SK-N-SH treated with all-trans-retinoic acid at 6 μM for 48 hours (cell line): ENCODE measurements at regions not wholly inside any gene's neighbourhood (a gene's known extent, or its start where the extent isn't known, plus 50 kb on each side); places are given as distances from the start of the nearest gene placed in this dataset.
A peak's percentile ranks its signal among the peaks of the same experiment; 100 is the strongest.

Experiments
- ATAC-seq: fragments of 200-7000 bp; cut with Tn5 transposase; 3 replicates; pipeline ENCODE4 v1.9.1; 2020; ENCODE audit warnings: mild to moderate bottlenecking, moderate library complexity
- ARNTL ChIP-seq: fragments of 450-650 bp; formaldehyde crosslinking; IDR thresholded peaks from 2 replicates; pipeline ENCODE4 v1.5.0; 2020; ENCODE audit warnings: low read depth, mild to moderate bottlenecking, moderate library complexity, borderline replicate concordance
- BACH2 ChIP-seq: fragments of 250-450 bp; sonication (Bioruptor Pico); IDR thresholded peaks from 2 replicates; pipeline ENCODE4 v1.9.0; 2021; ENCODE audit warnings: mild to moderate bottlenecking, borderline replicate concordance
- CSDC2 ChIP-seq: fragments of 250-450 bp; sonication (Bioruptor Pico); IDR thresholded peaks from 2 replicates; pipeline ENCODE4 v1.5.0; 2020; ENCODE audit warnings: mild to moderate bottlenecking, moderate library complexity
- ESRRG ChIP-seq: fragments of 250-450 bp; sonication (Bioruptor Pico); IDR thresholded peaks from 2 replicates; pipeline ENCODE4 v1.6.1; 2021; ENCODE audit warnings: mild to moderate bottlenecking
- GLIS3 ChIP-seq: fragments of 250-450 bp; sonication (Bioruptor Pico); IDR thresholded peaks from 2 replicates; pipeline ENCODE4 v1.5.0; 2020; ENCODE audit warnings: mild to moderate bottlenecking, moderate library complexity
- ISL1 ChIP-seq: fragments of 250-450 bp; sonication (Bioruptor Pico); IDR thresholded peaks from 2 replicates; pipeline ENCODE4 v2.1.2; 2022; ENCODE audit warnings: mild to moderate bottlenecking, moderate library complexity
- OSR1 ChIP-seq: fragments of 250-450 bp; sonication (Bioruptor Pico); IDR thresholded peaks from 2 replicates; pipeline ENCODE4 v1.8.0; 2022; ENCODE audit warnings: moderate library complexity, mild to moderate bottlenecking, inconsistent platforms
- POU6F1 ChIP-seq: fragments of 250-450 bp; sonication (Bioruptor Pico); IDR thresholded peaks from 2 replicates; pipeline ENCODE4 v1.8.0; 2021; ENCODE audit warnings: low read depth, mild to moderate bottlenecking, moderate library complexity, borderline replicate concordance
- PPARA ChIP-seq: fragments of 250-450 bp; sonication (Bioruptor Pico); IDR thresholded peaks from 2 replicates; pipeline ENCODE4 v1.5.0; 2020; ENCODE audit warnings: mild to moderate bottlenecking, borderline replicate concordance
- RARB ChIP-seq: fragments of 250-450 bp; sonication (Bioruptor Pico); IDR thresholded peaks from 2 replicates; pipeline ENCODE4 v1.8.0; 2021; ENCODE audit warnings: mild to moderate bottlenecking, moderate library complexity
- SNAI2 ChIP-seq: fragments of 250-450 bp; sonication (Bioruptor Pico); IDR thresholded peaks from 2 replicates; pipeline ENCODE4 v1.5.0; 2020; ENCODE audit warnings: mild to moderate bottlenecking, moderate library complexity
- TCF4 ChIP-seq: fragments of 250-450 bp; sonication (Bioruptor Pico); IDR thresholded peaks from 2 replicates; pipeline ENCODE4 v1.8.0; 2021; ENCODE audit warnings: mild to moderate bottlenecking, moderate library complexity, borderline replicate concordance
- TOX ChIP-seq: fragments of 250-450 bp; sonication (Bioruptor Pico); IDR thresholded peaks from 2 replicates; pipeline ENCODE4 v1.8.0; 2021; ENCODE audit warnings: mild to moderate bottlenecking, moderate library complexity, borderline replicate concordance
- ZC3H10 ChIP-seq: fragments of 250-450 bp; sonication (Bioruptor Pico); IDR thresholded peaks from 2 replicates; pipeline ENCODE4 v1.5.1; 2021; ENCODE audit warnings: mild to moderate bottlenecking, moderate library complexity
- ZFP3 ChIP-seq: fragments of 250-450 bp; sonication (Bioruptor Pico); IDR thresholded peaks from 2 replicates; pipeline ENCODE4 v1.5.0; 2020; ENCODE audit warnings: mild to moderate bottlenecking, moderate library complexity
- ZFP30 ChIP-seq: fragments of 450-650 bp; formaldehyde crosslinking; IDR thresholded peaks from 2 replicates; pipeline ENCODE4 v1.5.0; 2022; ENCODE audit warnings: mild to moderate bottlenecking, moderate library complexity
- ZNF565 ChIP-seq: fragments of 450-650 bp; formaldehyde crosslinking; conservative IDR thresholded peaks from 2 replicates; pipeline ENCODE4 v1.5.0; 2020; ENCODE audit warnings: low read depth, mild to moderate bottlenecking, moderate library complexity
- ZNF70 ChIP-seq: fragments of 450-650 bp; formaldehyde crosslinking; IDR thresholded peaks from 2 replicates; pipeline ENCODE4 v1.5.0; 2020; ENCODE audit warnings: mild to moderate bottlenecking, moderate library complexity
- ZNF8 ChIP-seq: fragments of 450-650 bp; formaldehyde crosslinking; IDR thresholded peaks from 2 replicates; pipeline ENCODE4 v1.5.0; 2020; ENCODE audit warnings: mild to moderate bottlenecking, moderate library complexity
- TF ChIP-seq, protein P1 (sequence below): fragments of 250-450 bp; sonication (Bioruptor Pico); IDR thresholded peaks from 2 replicates; pipeline ENCODE4 v1.5.1; 2020; ENCODE audit warnings: low read depth, mild to moderate bottlenecking, moderate library complexity
- TF ChIP-seq, protein P2 (sequence below): fragments of 250-450 bp; sonication (Bioruptor Pico); IDR thresholded peaks from 2 replicates; pipeline ENCODE4 v1.5.1; 2021; ENCODE audit warnings: mild to moderate bottlenecking, moderate library complexity
- TF ChIP-seq, protein P3 (sequence below): fragments of 250-450 bp; sonication (Bioruptor Pico); IDR thresholded peaks from 2 replicates; pipeline ENCODE4 v1.5.0; 2020; ENCODE audit warnings: mild to moderate bottlenecking, moderate library complexity
- TF ChIP-seq, protein P4 (sequence below): fragments of 250-450 bp; sonication (Bioruptor Pico); IDR thresholded peaks from 2 replicates; pipeline ENCODE4 v1.8.0; 2020; ENCODE audit warnings: mild to moderate bottlenecking, moderate library complexity, borderline replicate concordance

- TF ChIP-seq CSDC2, result no peak
- no peak for TF ChIP-seq ESRRG (CRISPR knock-in tag)
- no peak for TF ChIP-seq ZFP3 (CRISPR knock-in tag)
- TF ChIP-seq, protein P1, sequence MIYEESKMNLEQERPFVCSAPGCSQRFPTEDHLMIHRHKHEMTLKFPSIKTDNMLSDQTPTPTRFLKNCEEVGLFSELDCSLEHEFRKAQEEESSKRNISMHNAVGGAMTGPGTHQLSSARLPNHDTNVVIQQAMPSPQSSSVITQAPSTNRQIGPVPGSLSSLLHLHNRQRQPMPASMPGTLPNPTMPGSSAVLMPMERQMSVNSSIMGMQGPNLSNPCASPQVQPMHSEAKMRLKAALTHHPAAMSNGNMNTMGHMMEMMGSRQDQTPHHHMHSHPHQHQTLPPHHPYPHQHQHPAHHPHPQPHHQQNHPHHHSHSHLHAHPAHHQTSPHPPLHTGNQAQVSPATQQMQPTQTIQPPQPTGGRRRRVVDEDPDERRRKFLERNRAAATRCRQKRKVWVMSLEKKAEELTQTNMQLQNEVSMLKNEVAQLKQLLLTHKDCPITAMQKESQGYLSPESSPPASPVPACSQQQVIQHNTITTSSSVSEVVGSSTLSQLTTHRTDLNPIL (CRISPR knock-in tag), result no peak
- TF ChIP-seq, protein P2, sequence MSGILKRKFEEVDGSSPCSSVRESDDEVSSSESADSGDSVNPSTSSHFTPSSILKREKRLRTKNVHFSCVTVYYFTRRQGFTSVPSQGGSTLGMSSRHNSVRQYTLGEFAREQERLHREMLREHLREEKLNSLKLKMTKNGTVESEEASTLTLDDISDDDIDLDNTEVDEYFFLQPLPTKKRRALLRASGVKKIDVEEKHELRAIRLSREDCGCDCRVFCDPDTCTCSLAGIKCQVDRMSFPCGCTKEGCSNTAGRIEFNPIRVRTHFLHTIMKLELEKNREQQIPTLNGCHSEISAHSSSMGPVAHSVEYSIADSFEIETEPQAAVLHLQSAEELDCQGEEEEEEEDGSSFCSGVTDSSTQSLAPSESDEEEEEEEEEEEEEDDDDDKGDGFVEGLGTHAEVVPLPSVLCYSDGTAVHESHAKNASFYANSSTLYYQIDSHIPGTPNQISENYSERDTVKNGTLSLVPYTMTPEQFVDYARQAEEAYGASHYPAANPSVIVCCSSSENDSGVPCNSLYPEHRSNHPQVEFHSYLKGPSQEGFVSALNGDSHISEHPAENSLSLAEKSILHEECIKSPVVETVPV (CRISPR knock-in tag), result no peak
- no peak for ATAC-seq
These were observed 396.5 kb upstream of the RPS23 start for GRCh38 chr5:82674671-82675070.

GRCh38 chr5:82673057-82673809 is 395.1 kb upstream of the RPS23 start:
- no peak for ATAC-seq

GRCh38 chr5:82670692-82671091 is 392.5 kb upstream of the RPS23 start:
- ATAC-seq, result no peak
- TF ChIP-seq BACH2 (CRISPR knock-in tag), result no peak
- TF ChIP-seq ISL1, result peak; percentile 80
- peak; percentile 98 for TF ChIP-seq TCF4 (CRISPR knock-in tag)
- no peak for TF ChIP-seq TOX (CRISPR knock-in tag)
- TF ChIP-seq PPARA (CRISPR knock-in tag), result no peak
- 0 out of 2 replicates have a peak, but pooled peaks have one; percentile 18 for TF ChIP-seq ZNF565 (CRISPR knock-in tag)
- TF ChIP-seq ESRRG (CRISPR knock-in tag), result no peak
- TF ChIP-seq ZFP30 (CRISPR knock-in tag), result no peak
- TF ChIP-seq RARB (CRISPR knock-in tag), result no peak
- peak; percentile 44; the same call in 1 of the 2 replicates for TF ChIP-seq ZNF70
- TF ChIP-seq, protein P3, sequence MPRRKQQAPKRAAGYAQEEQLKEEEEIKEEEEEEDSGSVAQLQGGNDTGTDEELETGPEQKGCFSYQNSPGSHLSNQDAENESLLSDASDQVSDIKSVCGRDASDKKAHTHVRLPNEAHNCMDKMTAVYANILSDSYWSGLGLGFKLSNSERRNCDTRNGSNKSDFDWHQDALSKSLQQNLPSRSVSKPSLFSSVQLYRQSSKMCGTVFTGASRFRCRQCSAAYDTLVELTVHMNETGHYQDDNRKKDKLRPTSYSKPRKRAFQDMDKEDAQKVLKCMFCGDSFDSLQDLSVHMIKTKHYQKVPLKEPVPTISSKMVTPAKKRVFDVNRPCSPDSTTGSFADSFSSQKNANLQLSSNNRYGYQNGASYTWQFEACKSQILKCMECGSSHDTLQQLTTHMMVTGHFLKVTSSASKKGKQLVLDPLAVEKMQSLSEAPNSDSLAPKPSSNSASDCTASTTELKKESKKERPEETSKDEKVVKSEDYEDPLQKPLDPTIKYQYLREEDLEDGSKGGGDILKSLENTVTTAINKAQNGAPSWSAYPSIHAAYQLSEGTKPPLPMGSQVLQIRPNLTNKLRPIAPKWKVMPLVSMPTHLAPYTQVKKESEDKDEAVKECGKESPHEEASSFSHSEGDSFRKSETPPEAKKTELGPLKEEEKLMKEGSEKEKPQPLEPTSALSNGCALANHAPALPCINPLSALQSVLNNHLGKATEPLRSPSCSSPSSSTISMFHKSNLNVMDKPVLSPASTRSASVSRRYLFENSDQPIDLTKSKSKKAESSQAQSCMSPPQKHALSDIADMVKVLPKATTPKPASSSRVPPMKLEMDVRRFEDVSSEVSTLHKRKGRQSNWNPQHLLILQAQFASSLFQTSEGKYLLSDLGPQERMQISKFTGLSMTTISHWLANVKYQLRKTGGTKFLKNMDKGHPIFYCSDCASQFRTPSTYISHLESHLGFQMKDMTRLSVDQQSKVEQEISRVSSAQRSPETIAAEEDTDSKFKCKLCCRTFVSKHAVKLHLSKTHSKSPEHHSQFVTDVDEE (CRISPR knock-in tag), result peak; percentile 86; the same call in 1 of the 2 replicates
- TF ChIP-seq, protein P1 (CRISPR knock-in tag), result 0 out of 2 replicates have a peak, but pooled peaks have one; percentile 25
- TF ChIP-seq, protein P2 (CRISPR knock-in tag), result peak; percentile 87; the same call in 1 of the 2 replicates
- TF ChIP-seq ZC3H10 (CRISPR knock-in tag), result no peak
- TF ChIP-seq CSDC2, result no peak
- no peak for TF ChIP-seq OSR1 (CRISPR knock-in tag)
- peak; percentile 66 for TF ChIP-seq ZNF8 (CRISPR knock-in tag)
- TF ChIP-seq GLIS3 (CRISPR knock-in tag), result 0 out of 2 replicates have a peak, but pooled peaks have one; percentile 11
- TF ChIP-seq ARNTL (CRISPR knock-in tag), result no peak
- TF ChIP-seq, protein P4, sequence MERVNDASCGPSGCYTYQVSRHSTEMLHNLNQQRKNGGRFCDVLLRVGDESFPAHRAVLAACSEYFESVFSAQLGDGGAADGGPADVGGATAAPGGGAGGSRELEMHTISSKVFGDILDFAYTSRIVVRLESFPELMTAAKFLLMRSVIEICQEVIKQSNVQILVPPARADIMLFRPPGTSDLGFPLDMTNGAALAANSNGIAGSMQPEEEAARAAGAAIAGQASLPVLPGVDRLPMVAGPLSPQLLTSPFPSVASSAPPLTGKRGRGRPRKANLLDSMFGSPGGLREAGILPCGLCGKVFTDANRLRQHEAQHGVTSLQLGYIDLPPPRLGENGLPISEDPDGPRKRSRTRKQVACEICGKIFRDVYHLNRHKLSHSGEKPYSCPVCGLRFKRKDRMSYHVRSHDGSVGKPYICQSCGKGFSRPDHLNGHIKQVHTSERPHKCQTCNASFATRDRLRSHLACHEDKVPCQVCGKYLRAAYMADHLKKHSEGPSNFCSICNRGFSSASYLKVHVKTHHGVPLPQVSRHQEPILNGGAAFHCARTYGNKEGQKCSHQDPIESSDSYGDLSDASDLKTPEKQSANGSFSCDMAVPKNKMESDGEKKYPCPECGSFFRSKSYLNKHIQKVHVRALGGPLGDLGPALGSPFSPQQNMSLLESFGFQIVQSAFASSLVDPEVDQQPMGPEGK (CRISPR knock-in tag), result no peak
- no peak for TF ChIP-seq ZFP3 (CRISPR knock-in tag)
- TF ChIP-seq SNAI2 (CRISPR knock-in tag), result no peak
- TF ChIP-seq POU6F1 (CRISPR knock-in tag), result no peak

More at GRCh38 chr5:82673057-82673809, 395.1 kb upstream of the RPS23 start:
- TF ChIP-seq ZC3H10 (CRISPR knock-in tag) (no peak), TCF4 (CRISPR knock-in tag) (peak; percentile 32)
